ENCODE measurements at regions not wholly inside any gene's neighbourhood (a gene's known extent, or its start where the extent isn't known, plus 50 kb on each side); places are given as distances from the start of the nearest gene placed in this dataset.

DNA sequence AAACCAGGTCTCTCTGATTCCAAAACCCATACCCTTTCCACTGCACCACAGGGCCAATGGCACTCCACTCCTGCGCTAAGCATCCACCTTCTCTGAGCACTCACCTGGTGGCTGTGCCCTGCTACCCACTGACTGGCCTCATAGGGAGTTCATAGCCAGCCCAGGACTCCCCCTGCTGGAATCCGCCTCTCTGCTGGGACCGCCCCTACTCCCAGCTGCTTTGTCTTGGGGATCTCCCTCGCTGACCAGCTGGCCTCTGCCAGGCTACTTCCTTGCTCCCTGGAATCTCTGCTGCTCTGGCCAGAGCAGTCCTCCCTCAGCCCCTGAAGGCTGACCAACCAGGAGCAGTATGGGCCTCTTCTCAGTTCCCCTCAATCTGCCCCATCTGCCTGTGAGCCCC lies 129.7 kb downstream of the FAXC start:
- peak; percentile 44 for DNase-seq (ENCODE audit: low read depth)

DNA sequence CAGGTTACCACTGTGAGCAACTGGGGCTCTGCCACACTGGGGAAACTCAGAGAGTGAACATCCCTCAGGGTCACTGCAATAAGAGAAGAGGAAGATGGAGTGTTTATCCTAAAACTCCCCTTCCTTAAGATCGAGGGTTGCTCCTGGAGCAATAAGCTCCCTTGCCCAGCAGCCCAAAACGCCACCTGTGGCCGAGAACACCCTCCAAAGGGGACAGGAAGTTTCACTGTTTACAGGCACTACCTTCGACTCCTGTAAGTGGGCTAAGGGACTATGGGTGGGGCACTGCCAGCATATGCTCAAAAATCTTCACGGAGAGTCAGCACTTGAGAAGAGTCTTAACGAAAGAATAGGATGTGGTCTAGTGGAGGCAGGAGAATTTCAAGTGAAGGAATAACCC lies 132.5 kb downstream of the FAXC start:
- DNase-seq (ENCODE audit: low read depth) = peak; percentile 6

DNA sequence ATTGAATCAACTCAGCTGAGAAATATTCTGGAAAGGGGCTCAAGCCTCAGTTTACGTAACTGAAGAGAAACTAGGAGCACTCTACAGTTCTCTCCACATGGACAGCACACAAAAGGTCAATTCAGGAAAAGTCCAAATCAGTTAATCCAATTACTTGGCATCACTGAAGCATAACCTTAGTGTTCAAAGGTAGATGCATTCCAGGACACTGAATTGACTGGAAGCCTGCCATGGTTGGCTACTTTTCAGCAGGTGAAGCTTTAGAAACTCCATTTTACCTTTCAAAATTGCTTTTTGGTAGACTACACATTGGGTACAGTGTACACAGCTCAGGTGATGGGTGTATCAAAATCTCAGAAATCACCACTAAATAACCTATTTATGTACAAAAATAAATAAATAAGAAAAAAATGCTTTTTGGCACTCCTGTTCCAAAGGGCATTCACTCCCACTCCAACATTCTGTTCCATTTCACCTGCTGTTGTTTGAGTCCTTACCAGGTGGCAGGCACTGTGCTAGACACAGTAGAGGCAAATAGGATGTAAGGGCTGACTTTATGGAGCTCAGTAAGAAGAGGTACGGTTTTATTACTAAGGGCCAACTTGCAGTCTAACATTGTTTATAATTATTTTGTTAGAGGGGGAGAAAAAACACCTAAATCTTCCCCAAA lies 153.4 kb downstream of the FAXC start:
- DNase-seq (ENCODE audit: low read depth) = no peak

DNA sequence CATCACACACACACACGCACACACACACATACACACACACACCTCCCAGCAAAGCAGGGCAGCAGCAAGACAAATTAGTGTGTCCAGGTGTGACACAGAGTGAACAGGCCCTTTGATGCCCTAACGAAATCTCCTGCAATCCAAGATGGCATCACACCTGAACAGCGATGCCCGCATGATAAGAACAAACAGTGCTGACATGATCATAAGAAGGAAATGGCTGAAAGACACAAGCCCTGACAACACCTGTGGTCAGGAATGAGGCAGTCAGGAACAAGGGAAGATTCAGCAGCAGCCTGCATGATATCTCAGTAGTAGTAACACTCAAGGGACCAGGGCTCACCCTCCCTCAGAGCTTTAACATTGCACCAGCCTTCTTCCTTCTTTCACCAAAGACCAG lies 156.9 kb downstream of the FAXC start:
- DNase-seq (ENCODE audit: low read depth) = no peak

DNA sequence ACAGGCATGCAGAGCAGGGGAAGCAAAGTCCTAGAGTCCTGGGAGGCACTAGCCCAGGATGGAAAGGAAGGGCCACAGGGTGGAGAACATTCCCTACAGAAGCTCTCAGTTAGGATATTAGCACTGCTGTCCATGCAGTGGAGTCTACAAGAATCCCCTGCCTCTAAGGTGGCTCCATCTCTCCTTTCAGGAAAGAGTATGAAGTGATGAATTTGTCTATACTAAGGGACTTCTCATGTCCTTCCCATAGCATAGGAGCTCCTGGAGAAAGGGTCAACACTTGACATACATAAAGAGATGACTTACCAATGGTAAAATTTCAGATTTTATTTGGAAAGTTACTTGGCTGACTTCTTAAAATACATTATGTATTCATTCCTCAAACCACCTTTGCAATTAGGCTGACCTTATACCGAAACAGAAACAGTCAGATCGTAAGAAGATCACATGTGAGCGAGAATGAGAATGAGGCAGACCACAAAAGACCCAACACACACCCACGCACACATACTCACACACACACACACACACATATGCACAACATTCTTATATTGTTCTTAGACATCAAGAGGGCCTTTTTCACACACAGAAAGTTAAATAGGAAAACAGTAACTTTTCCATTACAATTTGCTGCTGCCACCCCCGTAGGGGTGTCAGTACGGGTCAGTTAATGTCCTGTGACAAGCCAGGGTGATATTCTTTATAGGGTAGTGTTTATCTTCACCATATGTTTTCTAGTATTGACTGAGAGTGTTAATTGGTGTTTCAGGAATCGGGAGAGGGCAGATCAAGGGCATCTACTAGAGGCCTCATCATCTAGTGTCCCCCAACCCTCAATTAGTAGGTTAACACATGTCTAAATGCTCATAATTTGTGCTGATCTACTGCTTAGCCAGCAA lies 159.4 kb downstream of the FAXC start:
- DNase-seq (ENCODE audit: low read depth) = no peak

DNA sequence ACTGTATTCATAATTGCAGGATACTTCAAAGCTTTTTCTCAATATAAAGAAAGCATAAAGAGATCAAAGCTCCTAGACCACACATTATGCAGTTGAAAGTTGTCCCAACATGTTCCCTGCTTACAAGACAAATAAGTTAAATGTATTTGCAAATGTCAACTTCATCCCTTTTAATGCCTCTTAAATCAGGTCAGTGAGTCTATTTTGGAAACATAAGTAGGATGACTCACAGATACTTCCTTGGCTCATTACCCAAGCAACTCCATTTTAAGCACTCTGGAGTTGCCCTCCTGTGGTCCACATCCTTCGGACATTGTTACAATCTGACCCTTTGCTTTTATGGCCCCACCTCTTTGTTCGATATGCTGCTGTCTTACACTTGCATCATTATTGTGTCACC lies 162.0 kb downstream of the FAXC start:
- peak; percentile 6 for DNase-seq (ENCODE audit: low read depth)

DNA sequence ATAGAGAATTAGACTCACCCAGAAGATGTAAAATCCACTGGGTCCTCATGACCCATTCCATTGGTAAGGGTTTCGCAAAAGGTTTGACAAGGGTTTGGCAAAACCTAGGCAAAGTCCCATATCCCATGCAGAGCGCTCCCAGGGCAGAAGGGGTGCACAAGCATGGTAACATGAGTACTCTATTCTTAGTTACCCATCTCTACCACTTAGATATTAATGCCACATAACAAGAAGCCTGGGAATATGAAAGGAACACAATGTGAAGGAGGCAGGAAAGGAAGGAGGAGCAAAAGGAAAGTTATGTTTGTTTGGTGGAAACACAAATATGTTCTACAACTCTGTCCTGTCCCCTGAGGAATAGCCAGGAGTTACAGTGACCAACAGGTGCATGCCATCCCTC lies 163.1 kb downstream of the FAXC start:
- DNase-seq (ENCODE audit: low read depth) = no peak

DNA sequence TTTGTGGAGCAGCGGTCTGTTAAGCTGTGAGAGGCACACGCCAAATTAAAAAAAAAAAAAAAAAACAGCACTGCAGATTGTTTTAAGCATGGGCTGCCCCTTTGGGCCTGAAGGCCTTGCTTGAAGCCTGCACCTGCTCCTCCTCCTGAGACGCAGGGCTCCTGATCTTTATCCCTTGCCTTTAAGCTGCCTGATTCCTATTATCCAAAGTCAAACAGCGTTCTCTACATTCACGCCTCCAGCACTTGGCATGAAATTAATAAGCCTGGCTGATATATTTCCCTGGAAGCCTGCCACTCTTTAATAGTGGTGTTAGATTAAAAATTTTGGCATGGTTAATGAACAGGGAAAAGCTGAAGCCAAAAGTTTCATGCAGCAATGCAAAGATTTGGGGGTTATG lies 163.9 kb downstream of the FAXC start:
- DNase-seq (ENCODE audit: low read depth) = no peak

DNA sequence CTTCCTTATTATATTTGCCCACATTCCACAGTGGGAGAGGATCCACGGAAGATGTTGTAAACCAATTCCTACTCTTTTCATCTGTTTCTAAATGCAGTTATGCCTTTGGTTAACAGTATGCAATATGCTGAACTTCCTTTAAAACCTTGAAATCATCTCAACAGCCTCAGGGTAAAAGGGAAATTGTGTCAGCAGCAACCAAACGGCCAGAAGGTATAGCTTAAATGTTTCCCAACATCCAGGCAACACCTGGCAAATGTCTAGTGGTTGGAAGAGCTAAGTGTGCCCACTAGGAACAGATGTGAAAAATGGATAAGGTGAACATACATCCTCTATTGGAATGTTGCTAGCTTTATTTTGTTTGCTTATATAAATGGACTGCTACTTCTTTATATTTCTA lies 164.8 kb downstream of the FAXC start:
- DNase-seq (ENCODE audit: low read depth) = no peak

DNA sequence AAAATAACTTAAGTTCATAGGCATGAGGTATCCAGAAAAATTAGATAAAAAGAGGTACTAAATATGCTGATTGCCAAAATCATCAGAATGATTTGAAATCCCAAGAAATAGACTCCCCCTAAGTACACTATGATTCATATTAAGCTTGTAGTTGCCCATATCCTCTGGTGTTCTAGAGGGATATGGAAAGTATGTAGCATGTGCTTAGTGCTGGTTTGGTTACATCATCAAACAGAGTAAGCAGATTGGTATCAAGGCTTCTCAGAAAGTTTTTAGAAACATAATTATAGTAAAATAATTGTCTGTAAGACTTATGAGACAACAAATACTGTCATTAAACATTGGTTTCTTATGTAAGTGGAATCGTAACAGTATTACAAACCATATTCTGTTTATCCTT lies 166.4 kb downstream of the FAXC start:
- no peak for DNase-seq (ENCODE audit: low read depth)

DNA sequence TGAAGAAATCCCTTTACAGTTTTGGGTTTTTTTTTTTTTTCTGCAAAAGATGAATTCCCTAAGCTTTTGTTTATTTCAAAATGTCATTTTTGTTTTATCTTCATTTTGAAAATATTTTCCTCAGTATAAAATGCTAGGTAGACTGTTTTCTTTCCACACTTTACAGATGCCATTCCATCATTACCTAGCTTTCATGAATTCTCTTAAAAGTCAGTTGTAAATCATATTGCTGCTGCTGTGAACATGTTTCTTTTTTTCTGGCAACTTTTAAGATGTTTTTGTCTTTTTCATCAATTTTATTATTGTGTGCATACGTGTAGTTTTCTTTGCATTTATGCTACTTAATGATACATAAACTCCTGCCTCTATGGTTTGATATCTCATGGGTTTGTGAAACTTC lies 168.3 kb downstream of the FAXC start:
- DNase-seq (ENCODE audit: low read depth) = no peak

DNA sequence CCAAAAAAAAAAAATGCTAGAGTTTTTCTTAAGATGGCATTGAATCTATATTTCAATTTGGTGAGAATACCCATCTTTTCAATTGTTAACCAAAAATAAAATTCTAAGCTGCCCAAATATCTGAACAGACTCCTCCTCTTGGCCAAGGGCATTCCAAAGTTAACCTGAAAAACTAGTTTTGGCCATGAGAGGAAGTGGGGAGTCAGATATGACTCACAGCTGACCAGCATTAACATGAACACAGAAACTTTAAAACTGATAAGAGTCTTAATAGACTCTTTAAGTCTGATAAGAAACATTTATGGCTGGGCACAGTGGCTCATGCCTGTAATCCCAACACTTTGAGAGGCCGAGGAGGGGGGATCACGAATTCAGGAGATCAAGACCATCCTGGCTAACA lies 171.3 kb downstream of the FAXC start:
- DNase-seq (ENCODE audit: low read depth) = peak; percentile 13

DNA sequence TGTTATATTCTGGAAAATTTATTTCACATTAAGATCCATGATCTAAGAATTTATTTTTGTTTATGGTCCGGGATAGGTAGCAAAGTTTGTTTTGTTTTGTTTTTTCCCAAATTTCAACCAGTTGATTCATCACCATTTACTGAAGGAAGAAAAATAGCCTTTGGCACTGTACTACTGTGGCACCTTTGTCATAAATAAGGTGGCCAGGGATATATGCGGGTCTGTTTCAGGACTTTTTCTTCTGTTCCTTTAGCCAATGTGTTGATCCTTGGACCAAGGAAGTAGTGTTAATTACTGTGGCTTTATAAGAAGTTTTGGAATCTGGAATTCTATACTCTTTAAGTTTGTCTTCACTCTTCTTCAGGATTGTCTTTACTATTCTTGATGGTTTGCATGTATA lies 171.7 kb downstream of the FAXC start:
- no peak for DNase-seq (ENCODE audit: low read depth)

DNA sequence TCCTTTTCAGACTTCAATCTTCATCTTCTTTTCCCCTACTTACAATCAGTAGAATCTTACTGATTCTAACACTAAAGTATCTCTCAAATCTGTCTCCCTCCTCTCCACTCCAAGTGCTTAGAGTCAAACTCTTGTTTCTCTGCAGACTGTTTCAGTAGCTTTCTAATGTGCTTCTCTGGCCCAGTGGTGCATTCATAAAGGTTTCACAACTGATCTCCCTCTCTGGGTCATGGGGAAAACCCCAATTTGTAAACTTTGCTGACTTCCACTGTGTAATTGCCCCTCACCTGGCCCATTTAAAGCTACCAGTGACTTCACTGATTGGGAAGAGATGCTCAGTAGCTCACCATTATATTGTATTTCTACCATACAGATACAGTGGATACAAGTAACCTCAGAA lies 183.6 kb downstream of the FAXC start:
- no peak for DNase-seq (ENCODE audit: low read depth)

DNA sequence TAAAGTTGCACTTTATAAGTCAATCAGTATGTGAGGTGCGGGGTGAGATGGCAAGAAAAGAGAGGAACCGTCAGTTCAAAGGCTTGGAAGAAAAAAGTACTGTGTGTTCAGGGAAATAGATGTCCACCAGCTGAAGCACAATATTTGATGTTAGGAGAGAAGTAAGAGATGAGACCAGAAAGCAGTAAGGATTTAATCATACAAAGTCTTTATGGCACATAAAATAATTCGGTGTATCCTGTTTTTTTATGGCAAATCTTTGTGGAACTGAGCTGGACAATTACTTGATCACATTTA lies 197.2 kb downstream of the FAXC start:
- no peak for DNase-seq (ENCODE audit: low read depth)

DNA sequence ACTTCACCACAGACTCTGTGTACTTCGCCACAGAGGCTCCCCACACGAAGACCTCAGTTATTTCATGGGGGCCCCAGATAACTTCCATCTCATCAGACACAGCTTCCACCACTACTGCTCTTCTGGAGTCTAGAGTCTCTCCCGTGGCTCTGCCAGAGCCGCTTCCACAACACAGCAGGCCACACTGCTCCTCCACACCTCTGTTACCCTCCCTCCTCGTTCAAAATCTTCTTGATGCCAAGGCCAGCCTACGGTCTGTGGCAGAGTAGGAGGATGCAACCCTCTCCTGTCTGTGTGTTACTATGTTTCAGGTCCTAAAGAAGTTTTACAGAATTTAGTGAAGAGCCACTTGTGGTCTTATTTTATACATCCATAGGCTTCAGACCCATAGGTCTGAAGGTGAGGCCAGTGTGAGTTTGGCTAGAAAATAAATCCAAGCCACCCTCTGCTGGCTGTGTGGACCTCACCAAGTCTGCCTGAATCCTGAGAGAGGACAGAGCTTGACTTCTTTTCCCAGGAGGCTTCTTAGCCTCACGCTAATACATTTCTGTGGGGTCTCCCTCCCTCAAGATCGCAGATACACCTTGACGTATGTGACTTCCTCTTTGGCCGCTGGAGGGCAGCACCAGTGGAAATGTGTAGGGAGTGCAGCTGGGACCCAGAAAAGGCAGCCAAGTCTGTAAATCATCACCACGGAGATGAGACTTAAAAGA lies 197.7 kb downstream of the FAXC start:
- peak; percentile 28 for DNase-seq (ENCODE audit: low read depth)

DNA sequence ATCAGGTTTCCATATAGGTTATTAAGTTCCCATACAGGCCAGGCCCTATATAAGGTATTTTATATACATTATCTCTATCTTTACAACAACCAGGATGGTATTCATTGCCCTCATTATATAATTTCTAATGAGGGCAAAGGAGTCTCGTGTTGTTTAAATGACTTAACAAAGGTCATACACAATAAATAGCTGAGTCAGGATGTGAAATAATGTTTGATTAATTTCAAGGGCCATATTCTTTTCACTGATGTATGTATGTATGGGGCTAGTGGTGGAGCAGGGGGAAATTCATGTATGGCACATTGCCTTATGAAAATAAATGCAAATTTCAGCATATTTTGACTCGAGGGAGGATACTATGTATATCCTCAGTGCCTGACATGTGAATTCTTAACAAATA lies 200.7 kb downstream of the FAXC start:
- DNase-seq (ENCODE audit: low read depth) = no peak

DNA sequence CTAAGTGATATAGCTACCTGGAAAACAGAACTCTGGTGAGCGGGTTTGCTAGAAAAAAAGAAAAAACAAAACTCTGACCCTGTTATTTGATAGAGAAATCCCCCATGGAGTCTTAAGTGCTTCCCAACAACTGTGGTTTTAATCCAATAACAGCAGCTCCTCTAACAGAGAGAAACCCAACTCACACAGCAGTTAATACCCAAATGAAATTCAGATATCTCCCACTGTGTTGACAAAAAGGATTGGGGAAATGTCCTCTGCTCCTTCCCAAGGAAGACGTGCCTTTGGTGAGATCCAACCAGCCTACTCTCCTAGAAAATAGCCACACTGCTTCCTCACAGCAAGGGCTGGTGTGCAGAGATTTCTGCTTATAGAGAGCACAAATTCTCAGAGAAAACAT lies 200.4 kb upstream of the FBXL4 start:
- DNase-seq (ENCODE audit: low read depth) = no peak

DNA sequence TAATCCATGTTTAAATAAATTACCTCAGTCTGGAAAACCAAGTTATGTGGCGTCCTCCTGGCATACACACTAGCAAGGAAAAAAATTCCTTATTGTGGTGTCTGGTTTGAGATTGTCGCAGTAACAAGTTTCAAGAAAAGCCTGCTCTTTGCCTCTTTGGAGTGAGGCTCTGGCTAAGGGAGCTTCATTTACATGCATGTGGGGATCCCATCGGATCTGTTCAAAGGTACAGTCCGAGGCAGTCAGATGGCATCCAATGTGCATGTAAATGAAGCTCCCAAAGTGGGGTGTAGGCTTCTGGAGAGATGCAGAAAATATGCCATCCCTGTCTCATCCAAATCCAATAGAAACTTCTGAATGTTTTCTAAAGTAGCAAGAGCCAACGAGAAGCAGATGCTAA lies 199.5 kb upstream of the FBXL4 start:
- DNase-seq (ENCODE audit: low read depth) = no peak

DNA sequence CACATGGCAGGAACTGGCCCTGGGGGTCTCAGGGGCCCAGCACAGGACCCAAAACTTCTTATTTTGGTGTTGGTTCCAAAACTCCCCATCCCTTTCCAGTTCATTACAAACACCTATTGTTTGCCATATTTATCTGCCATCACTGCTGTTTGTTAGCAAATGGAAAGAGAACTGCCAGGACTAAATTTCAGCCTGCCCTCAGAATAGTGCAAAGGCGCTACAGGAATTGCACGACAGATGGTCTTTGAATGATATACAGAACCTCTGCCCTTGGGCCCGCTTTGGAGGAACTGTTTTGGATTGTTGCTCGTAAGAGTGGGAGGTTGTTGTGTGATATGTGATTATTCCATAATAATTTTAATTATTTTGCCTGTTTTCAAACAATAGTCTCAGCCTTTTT lies 199.0 kb upstream of the FBXL4 start:
- DNase-seq (ENCODE audit: low read depth) = no peak

DNA sequence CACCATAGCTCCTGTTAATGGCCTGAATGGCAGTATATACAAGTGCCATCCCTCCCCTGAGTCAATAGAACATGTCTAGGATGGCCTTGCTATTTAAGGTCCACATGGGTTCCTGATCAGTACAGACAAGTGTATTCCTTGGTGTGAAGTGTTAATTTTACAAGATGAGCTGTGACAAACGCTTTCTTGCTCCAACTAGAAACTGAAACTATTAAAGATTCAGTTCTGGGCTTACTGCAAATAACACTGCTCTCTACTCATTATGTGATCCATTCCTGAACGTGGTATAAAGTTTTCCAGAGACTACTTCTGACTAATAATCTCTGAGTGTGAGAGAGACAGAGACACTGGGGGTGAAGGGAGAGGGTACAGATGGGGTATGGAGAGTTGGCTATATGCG lies 198.0 kb upstream of the FBXL4 start:
- no peak for DNase-seq (ENCODE audit: low read depth)

DNA sequence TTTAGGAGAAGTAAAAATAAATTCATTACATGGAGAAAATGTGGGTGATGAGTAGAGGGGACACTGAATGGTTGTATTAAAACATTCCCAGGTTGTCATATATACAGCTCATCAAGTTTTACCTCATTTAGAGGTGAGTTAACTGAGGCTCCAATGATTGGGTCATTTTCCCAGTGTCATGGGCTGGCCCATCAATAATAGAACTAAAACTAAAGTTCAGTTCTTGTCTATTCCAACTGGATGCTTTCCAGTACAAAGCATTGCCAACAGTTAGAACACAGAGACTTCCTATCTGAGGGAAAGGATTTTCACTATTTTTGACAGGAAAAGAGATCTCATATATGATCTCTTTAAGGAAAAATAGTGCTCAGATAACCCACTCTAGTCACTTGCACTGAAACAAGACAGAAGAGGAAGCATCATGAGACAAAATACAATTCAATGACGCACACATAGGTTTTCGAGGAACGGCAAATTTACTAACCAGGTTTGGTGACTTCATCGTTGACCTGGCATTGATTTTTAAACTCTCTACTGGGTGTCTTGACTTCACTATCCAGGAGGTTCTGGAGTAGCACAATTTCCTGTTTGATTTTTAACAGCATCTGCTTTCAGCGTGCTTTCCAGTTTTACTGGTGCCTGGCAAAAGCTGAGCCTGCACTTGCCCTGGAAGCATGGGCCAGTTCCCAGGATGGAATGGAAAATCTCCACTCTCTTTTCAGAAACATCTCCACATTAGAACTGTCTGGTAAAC lies 195.5 kb upstream of the FBXL4 start:
- DNase-seq (ENCODE audit: low read depth) = no peak
